K562 (cell line): ENCODE measurements at regions not wholly inside any gene's neighbourhood (a gene's known extent, or its start where the extent isn't known, plus 50 kb on each side); places are given as distances from the start of the nearest gene placed in this dataset.

Experiments used
- ATAC-seq: fragments of 200-7000 bp; cut with Tn5 transposase; 3 replicates; pipeline ENCODE4 v1.9.1; 2020; ENCODE audit warnings: moderate library complexity
- BruUV-seq: library from RNA; stranded (reverse); fragments of 400-500 nt; replicated peaks from 2 replicates; lab custom pipeline; 2021; lab: Mats Ljungman, UMichigan
- CTCF ChIA-PET: fragments of 300-600 bp; formaldehyde crosslinking; extraction: SDS; loops from one replicate; lab custom pipeline; 2021; ENCODE audit warnings: low intra/inter-chr PET ratio; lab: Yijun Ruan, JAX
- POLR2A ChIA-PET: fragments of 300-600, 350-650 bp; sonication (Branson Sonifier 250); formaldehyde crosslinking; extraction: SDS; loops from one replicate; lab custom pipeline; 2021; ENCODE audit warnings: antibody characterized with exemption, inconsistent platforms; lab: Yijun Ruan, JAX
- DNase-seq, 4 experiments: peaks; one replicate each; pipeline versions ENCODE4 v3.0.0 to v3.0.0-alpha.2; 2011 to 2018; ENCODE audit warnings: low spot score in 3 of 4, mixed read lengths in 3 of 4; ENCODE audit errors: extremely low read depth in 1 of 4
- FAIRE-seq: peaks from 2 replicates; lab custom pipeline; 2011; peaks lifted over from hg19 to GRCh38; lab: Jason Lieb, UNC
- H2AFZ ChIP-seq: 2 replicates; pipeline ENCODE4 v1.6.0; 2011; ENCODE audit warnings: low read depth, low read length, control low read depth, inconsistent platforms
- H3K27ac ChIP-seq: fragments of 200-600 bp; 3 replicates; pipeline ENCODE4 v1.8.0; 2011; ENCODE audit warnings: low read depth, mild to moderate bottlenecking, control low read depth, inconsistent platforms, low read length, moderate library complexity, mixed read lengths; ENCODE audit errors: extremely low read depth
- H3K27me3 ChIP-seq, 2 experiments: fragments of 300-600 bp in 1 of 2; 2 replicates in 1 of 2; 3 replicates in 1 of 2; pipeline versions ENCODE4 v1.6.0 to v1.8.0; 2011; ENCODE audit warnings: inconsistent platforms in 2 of 2, low read length in 2 of 2, mild to moderate bottlenecking in 1 of 2, mixed read lengths in 1 of 2, moderate library complexity in 1 of 2; ENCODE audit not compliant: control insufficient read depth in 2 of 2, insufficient read depth in 2 of 2
- H3K36me3 ChIP-seq: fragments of 300-600 bp; 3 replicates; pipeline ENCODE4 v1.8.0; 2011; ENCODE audit warnings: mild to moderate bottlenecking, low read length, inconsistent platforms; ENCODE audit not compliant: control insufficient read depth, insufficient read depth
- H3K4me1 ChIP-seq, 2 experiments: fragments of 200-600 bp in 1 of 2; replicated peaks in 1 of 2; 2 replicates in 1 of 2; 3 replicates in 1 of 2; pipeline versions ENCODE4 v1.5.1 to v1.8.0; 2011; ENCODE audit warnings: inconsistent platforms in 2 of 2, low read length in 2 of 2, mild to moderate bottlenecking in 1 of 2, mixed read lengths in 1 of 2, moderate library complexity in 1 of 2; ENCODE audit not compliant: control insufficient read depth in 2 of 2, insufficient read depth in 2 of 2
- H3K4me2 ChIP-seq: 2 replicates; pipeline ENCODE4 v1.6.1; 2011; ENCODE audit warnings: low read length, control low read depth, inconsistent platforms, mixed read lengths; ENCODE audit not compliant: insufficient read depth
- H3K4me3 ChIP-seq: fragments of 200-600 bp; sonication (generic), shearing (Covaris generic); 2 replicates; pipeline ENCODE4 v1.5.1; 2016; ENCODE audit warnings: control low read depth, inconsistent platforms
- H3K79me2 ChIP-seq: fragments of 200-600 bp; 3 replicates; pipeline ENCODE4 v1.8.0; 2011; ENCODE audit warnings: low read length, inconsistent platforms; ENCODE audit not compliant: control insufficient read depth, insufficient read depth
- H3K9ac ChIP-seq, 2 experiments: 2 replicates each; pipeline versions ENCODE4 v1.6.0 to v1.6.1; 2011; ENCODE audit warnings: low read depth in 2 of 2, low read length in 2 of 2, control low read depth in 1 of 2, inconsistent platforms in 1 of 2, mild to moderate bottlenecking in 1 of 2, mixed read lengths in 1 of 2; ENCODE audit not compliant: insufficient read depth in 1 of 2
- H3K9me1 ChIP-seq: one replicate; pipeline ENCODE4 v1.6.0; 2011; ENCODE audit warnings: inconsistent platforms, mild to moderate bottlenecking, low read length, moderate library complexity; ENCODE audit not compliant: control insufficient read depth, insufficient read depth
- H3K9me3 ChIP-seq: replicated peaks from 2 replicates; pipeline ENCODE4 v1.5.1; 2011; ENCODE audit warnings: low read depth, low read length, inconsistent platforms; ENCODE audit not compliant: control insufficient read depth, insufficient read depth
- H4K20me1 ChIP-seq: replicated peaks from 2 replicates; pipeline ENCODE4 v1.6.1; 2011; ENCODE audit warnings: low read length, inconsistent platforms, mixed read lengths; ENCODE audit not compliant: control insufficient read depth, insufficient read depth
- ELF2 ChIP-seq: fragments of 250-450 bp; sonication (Bioruptor Pico); IDR thresholded peaks from 2 replicates; pipeline ENCODE4 v1.5.0; 2021; ENCODE audit warnings: mild to moderate bottlenecking
- FOXO4 ChIP-seq: fragments of 450-650 bp; formaldehyde crosslinking; IDR thresholded peaks from 2 replicates; pipeline ENCODE4 v1.4.0; 2020; ENCODE audit warnings: mild to moderate bottlenecking, moderate library complexity
- GMEB1 ChIP-seq: fragments of 250-450 bp; sonication (Bioruptor Pico); IDR thresholded peaks from 2 replicates; pipeline ENCODE4 v1.4.0; 2020; ENCODE audit warnings: mild to moderate bottlenecking
- HDAC2 ChIP-seq: fragments of 450-650 bp; IDR thresholded peaks from 2 replicates; pipeline ENCODE4 v1.6.1; 2016; ENCODE audit warnings: mild to moderate bottlenecking
- HOMEZ ChIP-seq: fragments of 250-450 bp; sonication (Bioruptor Pico); IDR thresholded peaks from 2 replicates; pipeline ENCODE4 v1.4.0; 2020; ENCODE audit warnings: mild to moderate bottlenecking, moderate library complexity
- MCM5 ChIP-seq: fragments of 450-650 bp; IDR thresholded peaks from 2 replicates; pipeline ENCODE4 v1.6.1; 2016; ENCODE audit warnings: low read depth
- NCOR1 ChIP-seq: fragments of 450-650 bp; IDR thresholded peaks from 2 replicates; pipeline ENCODE4 v1.6.1; 2016; ENCODE audit warnings: mild to moderate bottlenecking, moderate library complexity
- NEUROD1 ChIP-seq: fragments of 150-350 bp; IDR thresholded peaks from 2 replicates; pipeline ENCODE4 v1.6.1; 2014; ENCODE audit warnings: borderline replicate concordance, low read length, low read depth; ENCODE audit not compliant: partially characterized antibody
- RBM39 ChIP-seq: fragments of 200-400 bp; formaldehyde crosslinking; optimal IDR thresholded peaks from 2 replicates; pipeline ENCODE3; 2018; ENCODE audit warnings: low read depth, low read length
- SETDB1 ChIP-seq: IDR thresholded peaks from one replicate; pipeline ENCODE4 v1.6.1; 2012; ENCODE audit warnings: low read length, control low read depth, inconsistent platforms
- STAG1 ChIP-seq: sonication (generic); formaldehyde crosslinking; IDR thresholded peaks from 2 replicates; pipeline ENCODE4 v1.5.0; 2020; ENCODE audit warnings: missing genetic modification reagents, borderline replicate concordance
- TRIM24 ChIP-seq, 2 experiments: fragments of 450-650 bp; IDR thresholded peaks; 2 replicates each; pipeline ENCODE4 v1.6.1; 2016
- ZBTB43 ChIP-seq: sonication (generic); formaldehyde crosslinking; IDR thresholded peaks from 2 replicates; pipeline ENCODE4 v1.8.0; 2023; ENCODE audit warnings: mild to moderate bottlenecking, missing genetic modification reagents
- ZNF134 ChIP-seq: fragments of 250-450 bp; sonication (Bioruptor Pico); conservative IDR thresholded peaks from 2 replicates; pipeline ENCODE4 v1.4.0; 2020
- ZNF740 ChIP-seq, 3 experiments: fragments of 200-800 bp in 1 of 3; sonication (Bioruptor generic) in 1 of 3; sonication (generic) in 1 of 3; formaldehyde crosslinking in 1 of 3; IDR thresholded peaks; 2 replicates each; pipeline versions ENCODE4 v1.6.1 to v1.8.0; 2016 to 2022; ENCODE audit warnings: mild to moderate bottlenecking in 2 of 3, missing compliant biosample characterization in 2 of 3, missing genetic modification characterization in 2 of 3, missing genetic modification reagents in 1 of 3
- ZNF764 ChIP-seq: fragments of 250-450 bp; sonication (Bioruptor Pico); IDR thresholded peaks from 2 replicates; pipeline ENCODE4 v1.4.0; 2020; ENCODE audit warnings: low read depth, mild to moderate bottlenecking, moderate library complexity
- WGBS: fragments of 100-300 bp; shearing (Covaris generic); methylation state at CpG from one replicate; pipeline ENCODE4 v1.1.6; 2016; ENCODE audit warnings: low coverage, mixed read lengths; ENCODE audit not compliant: insufficient coverage; ENCODE audit errors: missing lambda C conversion rate; 5-methylcytosine and 5-hydroxymethylcytosine counted together
- in situ Hi-C: fragments of 300-500 bp; cut with MboI; formaldehyde crosslinking; loops from 4 replicates; pipeline ENCODE4 v1.15.0; 2018; ENCODE audit warnings: inconsistent platforms, mixed read lengths
- intact Hi-C: fragments of 100-400 bp; cut with micrococcal nuclease; formaldehyde crosslinking; loops from 2 replicates; pipeline ENCODE4 v1.14.2; 2022

GRCh38 chr1:168427051-168427450 is 116.7 kb downstream of the XCL2 start (continued):
- no peak for TF ChIP-seq SETDB1
- TF ChIP-seq TRIM24 (IDR thresholded peaks at IDR 0.05) = no peak
- TF ChIP-seq, all 486 proteins: peak for 0

GRCh38 chr1:168424281-168424680 is 119.5 kb downstream of the XCL2 start:
- 3% methylated on average over 2 of the region's 2 CpGs for WGBS
- no peak for FAIRE-seq
- no peaks in the 10 kb centered on the region for H4K20me1 ChIP-seq
- POLR2A ChIA-PET = no interaction called here
- H3K79me2 ChIP-seq = no peaks in the 10 kb centered on the region
- no peaks in the 10 kb centered on the region for H3K9me3 ChIP-seq
- H3K4me1 ChIP-seq = no peaks in the 10 kb centered on the region
- no peak overlapping the region for H3K9ac ChIP-seq
- no peaks in the 10 kb centered on the region for H3K9me1 ChIP-seq
- DNase-seq = no peak
- CTCF ChIA-PET = no interaction called here
- ATAC-seq = no peak
- H3K4me3 ChIP-seq = no peak overlapping the region
- intact Hi-C loops (no loop called here), in situ Hi-C loops (no loop called here)
- no peak overlapping the region for H3K4me2 ChIP-seq
- no peaks in the 10 kb centered on the region for H3K36me3 ChIP-seq
- no TSS peak for BruUV-seq
- 0 out of 5 replicates have a peak, but pooled peaks cover 3 to 4% of the 10 kb centered on the region in 2 experiments for H3K27me3 ChIP-seq
- H2AFZ ChIP-seq = no peak overlapping the region
- no peak overlapping the region for H3K27ac ChIP-seq
- TF ChIP-seq FOXO4 (no peak), GMEB1 (CRISPR knock-in tag) (no peak), ZBTB43 (CRISPR knock-in tag) (no peak), ZNF764 (CRISPR knock-in tag) (no peak), HDAC2 (no peak), ZNF740 (CRISPR knock-in tag; IDR thresholded peaks at IDR 0.05) (no peak), ZNF740 (tag; IDR thresholded peaks at IDR 0.05) (no peak), NEUROD1 (no peak), STAG1 (CRISPR knock-in tag) (no peak), MCM5 (no peak), NCOR1 (no peak), ZNF134 (CRISPR knock-in tag) (no peak), ELF2 (CRISPR knock-in tag) (no peak), HOMEZ (CRISPR knock-in tag) (no peak), RBM39 (no peak)
